ENCODE measurements at regions not wholly inside any gene's neighbourhood (a gene's known extent, or its start where the extent isn't known, plus 50 kb on each side); places are given as distances from the start of the nearest gene placed in this dataset.

DNA sequence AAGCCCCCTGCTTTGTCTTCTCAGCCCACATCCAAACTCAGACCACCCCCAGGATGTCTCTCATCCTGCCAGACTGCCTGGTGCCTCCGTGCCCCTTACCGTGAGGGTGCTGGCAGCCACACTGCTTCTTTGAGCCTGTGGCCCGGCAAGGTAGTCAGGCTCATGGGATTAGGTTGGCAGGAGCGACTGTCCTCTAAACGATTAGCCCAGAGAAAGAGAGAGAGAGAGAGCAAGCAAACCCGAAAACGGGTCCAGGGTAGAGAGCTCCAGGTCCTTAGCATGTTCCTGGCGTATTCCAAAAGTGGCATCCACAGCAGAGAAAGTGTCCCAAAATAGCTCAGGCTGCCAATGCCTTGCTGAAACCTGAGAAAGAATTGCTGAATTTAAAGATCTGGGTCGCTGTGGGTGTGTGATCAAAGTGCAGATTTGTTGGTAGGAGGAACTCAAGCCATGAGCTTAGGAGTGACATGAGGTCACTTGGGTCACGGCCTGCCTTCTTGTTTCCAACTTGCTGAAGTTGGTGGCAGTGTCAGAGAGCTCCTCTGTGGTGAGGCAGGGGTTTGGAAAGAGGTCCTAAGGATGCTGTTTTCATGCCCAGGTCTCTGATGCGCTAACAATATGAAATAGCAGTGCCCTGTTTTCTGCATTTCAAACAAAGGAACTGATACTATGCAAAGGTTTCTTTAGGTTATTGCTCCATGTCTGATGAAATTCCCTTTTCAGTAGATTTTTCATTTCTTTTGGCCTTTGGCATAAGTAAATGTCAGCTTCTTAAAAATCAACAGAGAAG is 81.6 kb downstream of the RTL9 start:
- DNase-seq = no peak
- Mint-ChIP-seq H3K4me1 (no peaks in the 10 kb centered on the region), H3K4me3 (no peak overlapping the region), H3K27ac (no peak overlapping the region), H3K9me3 (no peaks in the 10 kb centered on the region), H3K36me3 (ENCODE audit: low read depth) (no peaks in the 10 kb centered on the region), H3K27me3 (peaks cover 2% of the 10 kb centered on the region)
- intact Hi-C loops (cut with micrococcal nuclease) = no loop called here
- ChIA-PET CTCF (no interaction called here), POLR2A (no interaction called here)
- TF ChIP-seq, protein P1, sequence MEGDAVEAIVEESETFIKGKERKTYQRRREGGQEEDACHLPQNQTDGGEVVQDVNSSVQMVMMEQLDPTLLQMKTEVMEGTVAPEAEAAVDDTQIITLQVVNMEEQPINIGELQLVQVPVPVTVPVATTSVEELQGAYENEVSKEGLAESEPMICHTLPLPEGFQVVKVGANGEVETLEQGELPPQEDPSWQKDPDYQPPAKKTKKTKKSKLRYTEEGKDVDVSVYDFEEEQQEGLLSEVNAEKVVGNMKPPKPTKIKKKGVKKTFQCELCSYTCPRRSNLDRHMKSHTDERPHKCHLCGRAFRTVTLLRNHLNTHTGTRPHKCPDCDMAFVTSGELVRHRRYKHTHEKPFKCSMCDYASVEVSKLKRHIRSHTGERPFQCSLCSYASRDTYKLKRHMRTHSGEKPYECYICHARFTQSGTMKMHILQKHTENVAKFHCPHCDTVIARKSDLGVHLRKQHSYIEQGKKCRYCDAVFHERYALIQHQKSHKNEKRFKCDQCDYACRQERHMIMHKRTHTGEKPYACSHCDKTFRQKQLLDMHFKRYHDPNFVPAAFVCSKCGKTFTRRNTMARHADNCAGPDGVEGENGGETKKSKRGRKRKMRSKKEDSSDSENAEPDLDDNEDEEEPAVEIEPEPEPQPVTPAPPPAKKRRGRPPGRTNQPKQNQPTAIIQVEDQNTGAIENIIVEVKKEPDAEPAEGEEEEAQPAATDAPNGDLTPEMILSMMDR (IDR thresholded peaks at IDR 0.05) = no peak
- ATAC-seq (ENCODE audit: low read depth) = no peak

DNA sequence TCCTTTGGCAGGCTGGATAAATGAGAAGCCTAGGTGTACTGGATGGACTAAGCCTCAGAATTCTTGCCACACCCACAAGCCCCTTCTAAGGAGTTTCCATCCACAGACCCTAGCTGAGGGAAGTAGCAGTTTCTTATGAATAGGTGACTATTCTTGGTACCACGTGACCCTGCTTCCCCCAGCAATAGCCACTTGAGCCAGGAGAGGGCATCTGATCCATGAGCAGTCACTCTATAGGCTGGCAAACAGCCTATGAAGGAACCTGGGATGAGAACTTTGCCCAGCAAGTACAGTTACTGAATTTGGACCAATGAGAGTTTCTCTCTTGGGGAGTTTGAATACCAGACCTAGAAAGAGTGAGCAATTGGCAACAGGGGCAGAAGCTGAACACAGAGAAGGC is 84.0 kb downstream of the RTL9 start:
- CTCF ChIA-PET = no interaction called here
- no peak overlapping the region for H3K4me3 Mint-ChIP-seq
- no peak for DNase-seq
- intact Hi-C loops (cut with micrococcal nuclease) = no loop called here
- POLR2A ChIA-PET = no interaction called here
- H3K36me3 Mint-ChIP-seq (ENCODE audit: low read depth) = no peaks in the 10 kb centered on the region
- no peak overlapping the region for H3K27ac Mint-ChIP-seq
- TF ChIP-seq, protein P1 (IDR thresholded peaks at IDR 0.05) = no peak
- no peak for ATAC-seq (ENCODE audit: low read depth)
- H3K4me1 Mint-ChIP-seq = no peaks in the 10 kb centered on the region
- no peaks in the 10 kb centered on the region for H3K9me3 Mint-ChIP-seq
- peaks cover 2% of the 10 kb centered on the region for H3K27me3 Mint-ChIP-seq

DNA sequence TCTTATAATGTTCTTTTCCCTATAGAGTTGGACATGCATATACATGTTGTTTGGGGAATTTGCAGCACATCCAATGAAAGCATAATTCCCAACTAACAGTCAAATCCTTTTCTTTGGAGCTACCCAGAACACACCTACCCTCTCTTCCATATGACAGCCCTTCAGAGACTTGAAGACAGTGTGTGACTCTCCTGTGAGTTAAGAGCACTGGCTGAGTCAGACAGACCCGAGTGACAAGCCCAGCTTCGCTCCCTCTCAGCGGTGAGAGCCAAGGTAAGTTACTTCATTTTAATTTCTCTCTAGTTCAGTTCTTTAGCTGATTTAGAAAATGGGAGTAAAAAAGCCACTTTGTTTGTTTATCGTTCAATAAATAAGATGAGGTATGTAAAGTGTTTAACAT is 86.3 kb downstream of the RTL9 start:
- H3K4me1 Mint-ChIP-seq = no peaks in the 10 kb centered on the region
- POLR2A ChIA-PET = no interaction called here
- DNase-seq (no peak), ATAC-seq (ENCODE audit: low read depth) (no peak)
- CTCF ChIA-PET = no interaction called here
- H3K36me3 Mint-ChIP-seq (ENCODE audit: low read depth) = no peaks in the 10 kb centered on the region
- H3K27ac Mint-ChIP-seq = no peak overlapping the region
- intact Hi-C loops (cut with micrococcal nuclease) = no loop called here
- H3K4me3 Mint-ChIP-seq = no peak overlapping the region
- TF ChIP-seq, protein P1 (IDR thresholded peaks at IDR 0.05) = no peak
- peaks cover 2% of the 10 kb centered on the region for H3K27me3 Mint-ChIP-seq
- H3K9me3 Mint-ChIP-seq = no peaks in the 10 kb centered on the region

DNA sequence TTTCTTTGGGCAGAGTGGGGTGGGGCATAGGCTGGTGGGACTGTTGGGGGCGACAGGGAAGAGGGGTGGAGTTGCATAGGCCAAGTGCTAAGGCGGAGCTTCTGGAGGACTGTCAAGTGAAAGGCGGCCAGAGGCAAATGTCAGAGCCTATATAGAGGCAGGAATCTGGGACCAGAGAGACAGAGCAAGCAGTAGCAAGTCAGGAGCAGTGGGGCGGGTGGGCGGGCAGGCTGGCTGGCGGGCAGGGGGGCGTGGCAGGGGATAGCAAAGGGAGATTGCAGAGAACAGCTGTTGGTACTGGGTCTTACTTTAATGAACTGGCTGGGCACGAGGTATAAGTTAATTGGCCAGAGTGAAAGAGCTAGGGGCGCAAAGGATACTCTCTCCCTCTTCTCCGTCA is 89.8 kb downstream of the RTL9 start:
- POLR2A ChIA-PET = no interaction called here
- Mint-ChIP-seq H3K27ac (no peak overlapping the region), H3K27me3 (peaks cover 2% of the 10 kb centered on the region), H3K9me3 (no peaks in the 10 kb centered on the region), H3K4me3 (no peak overlapping the region), H3K4me1 (no peaks in the 10 kb centered on the region), H3K36me3 (ENCODE audit: low read depth) (no peaks in the 10 kb centered on the region)
- intact Hi-C loops (cut with micrococcal nuclease) = no loop called here
- TF ChIP-seq, protein P1 (IDR thresholded peaks at IDR 0.05) = no peak
- DNase-seq (no peak), ATAC-seq (ENCODE audit: low read depth) (no peak)
- CTCF ChIA-PET = no interaction called here

DNA sequence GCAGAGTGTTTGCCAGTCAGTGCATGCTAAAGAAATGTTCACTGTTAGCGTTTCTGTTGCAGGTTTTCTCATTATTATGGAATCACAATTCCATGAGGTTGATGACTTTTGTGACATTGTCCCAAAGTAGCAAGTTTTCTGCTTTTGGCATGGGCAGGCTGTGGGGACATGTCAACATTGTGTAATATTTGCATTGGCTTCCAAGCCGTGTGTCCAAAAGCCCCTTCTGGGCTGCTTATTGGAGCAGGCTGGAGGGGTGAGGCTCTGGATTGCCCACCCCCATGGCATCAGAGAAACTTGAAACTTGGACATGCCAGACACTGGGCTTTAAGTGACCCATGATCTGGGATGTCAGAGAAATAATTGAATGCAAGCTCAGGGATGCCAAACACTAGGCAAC is 90.7 kb downstream of the RTL9 start:
- intact Hi-C loops (cut with micrococcal nuclease) = no loop called here
- ChIA-PET CTCF (interaction anchor here (1.4 kb wide), 1 partner anchor 404 kb away, joined by 4 read pairs; no protein-coding TSS in a partner anchor), POLR2A (no interaction called here)
- no peaks in the 10 kb centered on the region for H3K36me3 Mint-ChIP-seq (ENCODE audit: low read depth)
- no peak overlapping the region for H3K4me3 Mint-ChIP-seq
- DNase-seq (no peak), ATAC-seq (ENCODE audit: low read depth) (no peak)
- H3K4me1 Mint-ChIP-seq = no peaks in the 10 kb centered on the region
- H3K9me3 Mint-ChIP-seq = no peaks in the 10 kb centered on the region
- H3K27me3 Mint-ChIP-seq = peaks cover 2% of the 10 kb centered on the region
- no peak overlapping the region for H3K27ac Mint-ChIP-seq
- TF ChIP-seq, protein P1 (IDR thresholded peaks at IDR 0.05) = no peak
